Ovary (tissue), 7 donors: ENCODE measurements at regions not wholly inside any gene's neighbourhood (a gene's known extent, or its start where the extent isn't known, plus 50 kb on each side); places are given as distances from the start of the nearest gene placed in this dataset.

Experiments used
- DNase-seq, 5 donors: peaks; one replicate each; pipeline ENCODE4 v3.0.0-alpha.2; 2019 to 2020
- H3K27ac ChIP-seq, 2 donors: fragments of 200-600 bp; one replicate each; pipeline versions ENCODE4 v1.5.1 to v1.8.0; 2019 to 2022
- H3K27me3 ChIP-seq: fragments of 200-600 bp; one replicate; pipeline ENCODE4 v1.8.0; 2022
- H3K36me3 ChIP-seq: fragments of 200-600 bp; sonication (generic); one replicate; pipeline ENCODE4 v1.5.1; 2019
- H3K4me1 ChIP-seq: one replicate; pipeline ENCODE4 v1.8.1; 2013; ENCODE audit warnings: mild to moderate bottlenecking, moderate library complexity; ENCODE audit not compliant: insufficient read depth
- H3K4me3 ChIP-seq: fragments of 200-600 bp; sonication (generic); one replicate; pipeline ENCODE4 v1.5.1; 2017
- H3K9me3 ChIP-seq, 2 donors: fragments of 200-600 bp in 1 of 2; sonication (generic) in 1 of 2; one replicate each; pipeline versions ENCODE4 v1.5.1 to v1.8.1; 2013 to 2019; ENCODE audit warnings: mild to moderate bottlenecking in 1 of 2, moderate library complexity in 1 of 2
- CTCF ChIP-seq, 3 donors: fragments of 450-650 bp in 2 of 3; fragments of 200-600 bp in 1 of 3; IDR thresholded peaks; one replicate each; pipeline versions ENCODE4 v1.5.1 to v1.8.0; 2016 to 2022; ENCODE audit warnings: antibody characterized with exemption in 3 of 3, mild to moderate bottlenecking in 1 of 3
- EP300 ChIP-seq: sonication (generic); formaldehyde crosslinking; IDR thresholded peaks from one replicate; pipeline ENCODE4 v1.6.1; 2017; ENCODE audit warnings: antibody characterized with exemption
- POLR2A ChIP-seq: fragments of 450-650 bp; IDR thresholded peaks from one replicate; pipeline ENCODE4 v1.6.1; 2017; ENCODE audit warnings: antibody characterized with exemption, mild to moderate bottlenecking, moderate library complexity
- WGBS, 3 donors: extraction: QIAGEN DNeasy Blood & Tissue Kit in 1 of 3; methylation state at CpG; one replicate each; pipeline versions ENCODE4 v1.1.5 to v1.1.7; 2013 to 2017; 5-methylcytosine and 5-hydroxymethylcytosine counted together
- intact Hi-C, 4 donors: fragments of 100-400 bp; cut with DNase I; formaldehyde crosslinking; loops; one replicate each; pipeline versions ENCODE4 v1.11.0 to v1.15.1; 2022 to 2023
- donor health status: DM: no; HTN: no; CAD: no; lungs with moderate emphysema.
- donor health status: DM: no; HTN: no; CAD: no.
- donor health status: Bipolar disorder and iron deficiency.
- donor health status: DM: no; HTN: no; CAD: no.
- donor health status: DM: yes; HTN: yes; CAD: no.

GRCh38 chr15:78696436-78696835 is 55.4 kb upstream of the CHRNB4 start:
- H3K27ac ChIP-seq = no peak overlapping the region
- peaks cover 4% of the 10 kb centered on the region for H3K4me1 ChIP-seq
- H3K27me3 ChIP-seq = no peaks in the 10 kb centered on the region
- no peak for DNase-seq
- H3K36me3 ChIP-seq = no peaks in the 10 kb centered on the region
- no peak overlapping the region for H3K4me3 ChIP-seq
- TF ChIP-seq POLR2A (no peak), EP300 (no peak), CTCF (IDR thresholded peaks at IDR 0.05) (no peak)
- intact Hi-C loops = no loop called here
- no peaks in the 10 kb centered on the region for H3K9me3 ChIP-seq

GRCh38 chr15:78695854-78696253 is 54.8 kb upstream of the CHRNB4 start:
- Histone ChIP-seq H3K27me3 (no peaks in the 10 kb centered on the region), H3K27ac (no peak overlapping the region), H3K36me3 (no peaks in the 10 kb centered on the region), H3K4me1 (peaks cover 4% of the 10 kb centered on the region), H3K9me3 (no peaks in the 10 kb centered on the region), H3K4me3 (no peak overlapping the region)
- WGBS, 3 donors = 31 to 61% (median 32%) methylated on average over 3 of the region's 3 CpGs
- no peak for DNase-seq
- TF ChIP-seq CTCF (IDR thresholded peaks at IDR 0.05) (no peak), EP300 (no peak), POLR2A (no peak)
- intact Hi-C loops = no loop called here

GRCh38 chr15:78695046-78695671 is 54.1 kb upstream of the CHRNB4 start:
- intact Hi-C loops = no loop called here
- H3K27me3 ChIP-seq = no peaks in the 10 kb centered on the region
- no peaks in the 10 kb centered on the region for H3K9me3 ChIP-seq
- no peaks in the 10 kb centered on the region for H3K36me3 ChIP-seq
- TF ChIP-seq EP300 (no peak), CTCF (IDR thresholded peaks at IDR 0.05) (no peak), POLR2A (no peak)
- H3K4me1 ChIP-seq = peaks cover 4% of the 10 kb centered on the region
- DNase-seq = no peak
- H3K4me3 ChIP-seq = no peak overlapping the region
- H3K27ac ChIP-seq = no peak overlapping the region

GRCh38 chr15:78691851-78692421 is 50.9 kb upstream of the CHRNB4 start:
- DNase-seq = no peak
- Histone ChIP-seq H3K9me3 (no peaks in the 10 kb centered on the region), H3K4me3 (no peak overlapping the region), H3K27ac (no peak overlapping the region), H3K36me3 (no peaks in the 10 kb centered on the region), H3K4me1 (peaks cover 4% of the 10 kb centered on the region), H3K27me3 (no peaks in the 10 kb centered on the region)
- 79 to 90% (median 84%) methylated on average over 3 of the region's 3 CpGs for WGBS, 3 donors
- intact Hi-C loops = no loop called here
- TF ChIP-seq POLR2A (no peak), EP300 (no peak), CTCF (IDR thresholded peaks at IDR 0.05) (no peak)
